Activated naive CD8-positive, alpha-beta T cell treated with anti-CD3 and anti-CD28 coated beads, Interleukin-2, amount 50 U/mL, for 24 hours (primary cell): ENCODE measurements at regions not wholly inside any gene's neighbourhood (a gene's known extent, or its start where the extent isn't known, plus 50 kb on each side); places are given as distances from the start of the nearest gene placed in this dataset.
"Not testable (repeated sequence)": the region's sequence is repeated elsewhere in the genome, so short reads cannot be mapped to it uniquely, and the experiment has no call there.

Experiments
- ATAC-seq: fragments of 150-1000 bp; cut with Tn5 transposase; one replicate; pipeline ENCODE4 v1.10.0; 2021
- DNase-seq: peaks from one replicate; pipeline ENCODE4 v3.0.0; 2021
- H3K27ac Mint-ChIP-seq: one replicate; pipeline ENCODE4 v1.8.0; 2021; ENCODE audit warnings: mild to moderate bottlenecking, mixed read lengths
- H3K27me3 Mint-ChIP-seq: one replicate; pipeline ENCODE4 v1.8.0; 2021; ENCODE audit warnings: mixed read lengths
- H3K36me3 Mint-ChIP-seq: one replicate; pipeline ENCODE4 v1.8.0; 2021; ENCODE audit warnings: low read depth, mixed read lengths
- H3K4me1 Mint-ChIP-seq: one replicate; pipeline ENCODE4 v1.8.0; 2021; ENCODE audit warnings: mixed read lengths
- H3K4me3 Mint-ChIP-seq: one replicate; pipeline ENCODE4 v1.8.0; 2021; ENCODE audit warnings: mild to moderate bottlenecking, moderate library complexity, mixed read lengths
- H3K9me3 Mint-ChIP-seq: one replicate; pipeline ENCODE4 v1.8.0; 2021; ENCODE audit warnings: mixed read lengths

DNA sequence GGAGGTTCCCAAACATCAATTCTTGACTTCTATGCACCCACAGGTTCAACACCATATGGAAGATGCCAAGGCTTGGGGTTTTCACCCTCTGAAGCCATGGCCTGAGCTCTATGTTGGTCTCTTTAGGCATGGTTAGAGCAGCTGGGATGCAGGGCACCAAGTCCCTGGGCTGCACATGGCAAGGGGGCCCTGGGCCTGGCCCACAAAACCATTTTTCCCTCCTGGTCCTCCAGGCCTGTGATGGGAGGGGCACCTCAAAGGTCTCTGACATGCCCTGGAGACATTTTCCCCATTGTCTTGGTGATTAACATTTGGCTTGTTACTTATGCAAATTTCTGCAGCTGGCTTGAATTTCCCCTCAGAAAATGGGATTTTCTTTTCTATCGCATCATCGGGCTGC is 480.5 kb upstream of the IRAK1BP1 start:
- H3K9me3 Mint-ChIP-seq = peaks cover 45% of the 10 kb centered on the region
- H3K27ac Mint-ChIP-seq, H3K36me3 Mint-ChIP-seq, H3K4me1 Mint-ChIP-seq, ATAC-seq, H3K27me3 Mint-ChIP-seq, H3K4me3 Mint-ChIP-seq, DNase-seq: not testable (repeated sequence)

DNA sequence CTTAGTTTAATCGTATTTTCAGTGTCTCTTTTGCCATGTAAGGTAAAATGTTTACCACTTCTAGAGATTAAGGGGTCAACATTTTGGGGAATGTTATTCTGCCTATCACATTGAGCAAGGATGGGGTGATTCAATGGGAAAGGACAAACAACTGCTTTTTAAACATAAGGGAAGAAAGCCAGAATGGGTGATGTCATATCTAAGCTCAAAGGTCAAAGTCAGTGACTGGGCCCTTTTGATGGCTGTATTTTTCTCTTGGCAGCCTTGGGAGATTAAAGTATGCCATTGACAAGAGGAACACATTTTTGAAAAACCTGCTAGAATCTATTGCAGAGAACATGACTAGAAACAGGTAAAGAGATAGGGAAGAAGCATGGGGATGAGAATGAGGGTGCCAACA is 477.3 kb upstream of the IRAK1BP1 start:
- peaks cover 42% of the 10 kb centered on the region for H3K9me3 Mint-ChIP-seq
- no peak for DNase-seq
- no peak for ATAC-seq
- no peak overlapping the region for H3K4me3 Mint-ChIP-seq
- H3K27ac Mint-ChIP-seq = no peak overlapping the region
- H3K4me1 Mint-ChIP-seq = no peaks in the 10 kb centered on the region
- H3K36me3 Mint-ChIP-seq = no peaks in the 10 kb centered on the region
- H3K27me3 Mint-ChIP-seq = no peaks in the 10 kb centered on the region

DNA sequence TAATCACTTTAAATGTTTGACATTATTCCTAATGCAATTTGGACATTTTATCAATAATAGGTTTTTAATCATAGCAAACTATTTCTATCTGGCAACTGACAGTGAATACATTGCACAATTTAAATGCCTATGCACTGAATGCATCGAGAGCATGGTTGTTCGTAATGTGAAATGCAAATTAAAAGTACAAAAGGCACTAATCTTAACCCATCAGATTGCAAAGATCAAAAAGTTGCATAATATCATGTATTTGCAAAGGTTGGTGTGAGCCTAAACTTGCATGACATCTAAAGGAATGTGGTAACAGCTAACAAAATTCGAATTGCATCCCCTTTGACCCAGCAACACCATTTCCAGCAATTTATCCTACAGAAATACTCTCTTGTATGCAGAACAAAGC is 469.9 kb upstream of the IRAK1BP1 start:
- Mint-ChIP-seq H3K4me1 (no peaks in the 10 kb centered on the region), H3K36me3 (no peaks in the 10 kb centered on the region), H3K4me3 (no peak overlapping the region), H3K27ac (no peak overlapping the region), H3K27me3 (no peaks in the 10 kb centered on the region), H3K9me3 (peaks cover 12% of the 10 kb centered on the region)
- DNase-seq (no peak), ATAC-seq (no peak)

DNA sequence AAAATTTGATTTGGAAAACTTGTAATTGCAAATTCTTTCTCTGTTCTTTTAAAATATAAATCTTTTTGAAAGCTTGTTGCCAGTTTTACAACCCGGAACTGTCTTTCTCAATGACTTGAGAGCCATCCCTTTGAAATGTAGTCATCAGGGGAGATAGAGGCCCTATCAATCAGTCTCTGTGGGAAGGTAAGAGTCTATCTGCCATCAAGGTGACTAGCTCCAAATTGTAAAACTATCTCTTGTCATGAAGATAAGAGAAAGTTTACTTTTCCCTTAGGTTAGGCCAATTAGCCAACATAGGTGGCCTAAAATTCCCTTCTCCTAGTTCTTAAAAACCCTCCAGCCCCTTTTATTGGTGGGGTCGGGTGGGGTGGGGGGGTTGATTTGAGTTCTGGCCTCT is 469.1 kb upstream of the IRAK1BP1 start:
- Mint-ChIP-seq H3K4me1 (no peaks in the 10 kb centered on the region), H3K4me3 (no peak overlapping the region), H3K27me3 (no peaks in the 10 kb centered on the region), H3K27ac (no peak overlapping the region), H3K36me3 (no peaks in the 10 kb centered on the region), H3K9me3 (peaks cover 14% of the 10 kb centered on the region)
- DNase-seq (no peak), ATAC-seq (no peak)

DNA sequence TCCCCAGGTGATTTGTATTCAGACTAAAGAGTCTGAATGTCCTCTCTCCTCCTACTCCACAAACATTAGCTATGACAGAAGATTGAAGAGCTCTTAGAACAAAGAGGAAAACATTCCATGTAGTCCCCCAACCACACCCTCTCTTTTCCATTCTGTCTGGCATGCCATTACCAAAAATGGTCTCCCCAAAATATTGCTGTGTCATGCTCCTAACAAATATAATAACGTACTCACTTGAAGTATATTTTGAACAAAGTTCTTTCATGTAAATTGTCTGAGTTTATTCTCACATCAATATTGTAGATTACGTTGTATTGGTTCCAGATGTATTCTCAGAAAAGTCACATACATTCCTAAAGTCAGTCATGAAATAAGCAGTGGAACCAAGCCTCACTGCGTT is 467.3 kb upstream of the IRAK1BP1 start:
- Mint-ChIP-seq H3K4me3 (no peak overlapping the region), H3K27me3 (no peaks in the 10 kb centered on the region), H3K36me3 (no peaks in the 10 kb centered on the region), H3K4me1 (no peaks in the 10 kb centered on the region), H3K9me3 (peaks cover 16% of the 10 kb centered on the region), H3K27ac (no peak overlapping the region)
- DNase-seq (no peak), ATAC-seq (no peak)

DNA sequence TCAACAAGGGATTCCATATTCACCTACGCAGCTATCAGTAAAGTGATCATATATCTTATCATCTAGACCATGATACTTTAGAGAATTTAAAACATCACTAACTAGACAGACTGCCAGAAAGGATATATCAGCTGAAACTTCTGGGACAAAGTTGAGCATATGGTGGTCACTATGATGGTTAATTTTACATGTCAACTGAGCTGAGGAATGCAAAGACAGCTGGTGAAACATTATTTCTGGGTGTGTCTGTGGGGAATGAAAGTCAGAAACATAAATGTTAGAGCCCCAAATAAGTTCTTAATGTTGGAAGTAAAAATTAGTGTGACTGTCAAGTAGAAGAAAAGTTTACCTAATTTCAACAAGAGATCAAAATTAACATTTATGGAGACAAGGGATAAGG is 440.0 kb upstream of the IRAK1BP1 start:
- Mint-ChIP-seq H3K4me1 (no peaks in the 10 kb centered on the region), H3K9me3 (peaks cover 8% of the 10 kb centered on the region), H3K27ac (no peak overlapping the region), H3K36me3 (no peaks in the 10 kb centered on the region), H3K4me3 (no peak overlapping the region), H3K27me3 (no peaks in the 10 kb centered on the region)
- ATAC-seq (no peak), DNase-seq (no peak)

DNA sequence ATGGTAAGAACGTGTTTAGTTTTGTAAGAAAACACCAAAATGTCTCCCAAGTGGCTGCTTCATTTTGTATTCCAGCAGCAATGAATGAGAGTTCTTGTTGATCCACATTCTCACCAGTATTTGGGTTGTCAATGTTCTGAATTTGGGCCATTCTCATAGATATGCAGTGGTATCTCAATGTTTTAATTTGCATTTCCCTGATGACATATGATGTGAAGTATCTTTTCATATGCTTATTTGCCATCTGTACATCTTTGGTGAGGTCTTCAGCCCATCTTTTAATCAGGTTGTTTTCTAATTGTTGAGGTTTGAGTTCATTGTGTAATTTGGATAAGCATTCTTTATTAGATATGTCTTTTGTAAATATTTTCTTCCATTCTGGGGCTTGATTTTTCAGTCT is 436.8 kb upstream of the IRAK1BP1 start:
- ATAC-seq (no peak), DNase-seq (no peak)
- Mint-ChIP-seq H3K27me3 (no peaks in the 10 kb centered on the region), H3K36me3 (no peaks in the 10 kb centered on the region), H3K4me3 (no peak overlapping the region), H3K9me3 (no peaks in the 10 kb centered on the region), H3K27ac (no peak overlapping the region), H3K4me1 (no peaks in the 10 kb centered on the region)

DNA sequence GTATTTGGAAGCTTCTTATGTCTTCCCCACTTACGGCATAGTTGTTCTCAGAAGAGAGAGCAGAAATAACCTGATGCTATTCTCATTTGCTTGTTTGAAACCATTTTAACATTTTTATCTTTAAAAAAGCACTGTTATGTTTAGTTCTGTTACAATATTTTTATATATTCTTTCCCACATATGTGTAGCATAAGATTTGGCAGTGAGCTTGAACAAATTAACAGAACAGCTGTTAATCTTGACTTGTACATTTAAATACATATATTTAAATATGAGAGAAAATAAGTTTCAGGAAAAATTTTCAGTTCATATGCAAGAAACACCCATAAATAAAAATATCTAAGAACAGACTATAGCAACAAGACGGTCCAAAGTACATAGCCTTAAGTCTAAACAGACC is 431.7 kb upstream of the IRAK1BP1 start:
- H3K4me3 Mint-ChIP-seq = no peak overlapping the region
- no peaks in the 10 kb centered on the region for H3K27me3 Mint-ChIP-seq
- no peaks in the 10 kb centered on the region for H3K36me3 Mint-ChIP-seq
- H3K27ac Mint-ChIP-seq = no peak overlapping the region
- no peak for DNase-seq
- ATAC-seq = no peak
- no peaks in the 10 kb centered on the region for H3K4me1 Mint-ChIP-seq
- no peaks in the 10 kb centered on the region for H3K9me3 Mint-ChIP-seq

DNA sequence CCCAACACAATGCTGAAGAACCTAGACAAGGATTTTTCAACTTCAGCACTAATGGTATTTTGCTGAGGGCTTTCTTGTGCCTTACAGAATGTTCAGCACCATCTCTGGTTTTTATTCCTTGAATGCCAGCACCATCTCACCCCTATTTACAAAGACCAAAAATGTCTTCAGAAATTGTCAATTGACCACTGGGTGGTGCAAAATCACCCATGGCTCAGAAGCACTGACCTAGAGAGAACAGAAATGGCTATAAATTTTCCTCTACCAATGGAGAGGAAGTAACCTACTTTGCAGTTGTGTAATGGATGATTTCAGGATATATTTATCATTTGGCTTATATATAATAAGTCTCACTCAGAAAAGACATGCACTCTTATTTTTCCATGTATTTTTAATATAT is 431.0 kb upstream of the IRAK1BP1 start:
- H3K4me1 Mint-ChIP-seq = no peaks in the 10 kb centered on the region
- H3K36me3 Mint-ChIP-seq = no peaks in the 10 kb centered on the region
- DNase-seq = no peak
- no peaks in the 10 kb centered on the region for H3K9me3 Mint-ChIP-seq
- ATAC-seq = no peak
- H3K27me3 Mint-ChIP-seq = no peaks in the 10 kb centered on the region
- H3K27ac Mint-ChIP-seq = no peak overlapping the region
- H3K4me3 Mint-ChIP-seq = no peak overlapping the region

DNA sequence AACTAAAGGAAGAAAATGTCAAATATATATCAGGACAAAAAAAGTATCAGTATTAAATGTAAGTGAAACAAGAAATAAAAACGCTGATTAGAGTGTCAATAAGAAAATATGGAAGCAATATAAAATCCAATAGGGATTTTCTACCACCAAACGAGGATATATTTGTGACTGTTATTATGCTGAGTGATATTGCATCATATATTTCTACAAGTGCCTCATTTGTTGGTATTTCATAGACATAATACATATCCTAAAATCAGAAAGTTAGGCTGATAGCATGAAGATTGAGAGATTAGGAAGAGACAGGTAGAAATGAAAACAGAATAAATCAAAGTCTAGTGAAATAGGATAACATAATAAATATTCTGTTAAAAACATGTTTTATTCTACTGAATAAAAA is 429.2 kb upstream of the IRAK1BP1 start:
- Mint-ChIP-seq H3K27ac (no peak overlapping the region), H3K36me3 (no peaks in the 10 kb centered on the region), H3K27me3 (no peaks in the 10 kb centered on the region), H3K9me3 (no peaks in the 10 kb centered on the region), H3K4me1 (no peaks in the 10 kb centered on the region), H3K4me3 (no peak overlapping the region)
- ATAC-seq = no peak
- DNase-seq = no peak

DNA sequence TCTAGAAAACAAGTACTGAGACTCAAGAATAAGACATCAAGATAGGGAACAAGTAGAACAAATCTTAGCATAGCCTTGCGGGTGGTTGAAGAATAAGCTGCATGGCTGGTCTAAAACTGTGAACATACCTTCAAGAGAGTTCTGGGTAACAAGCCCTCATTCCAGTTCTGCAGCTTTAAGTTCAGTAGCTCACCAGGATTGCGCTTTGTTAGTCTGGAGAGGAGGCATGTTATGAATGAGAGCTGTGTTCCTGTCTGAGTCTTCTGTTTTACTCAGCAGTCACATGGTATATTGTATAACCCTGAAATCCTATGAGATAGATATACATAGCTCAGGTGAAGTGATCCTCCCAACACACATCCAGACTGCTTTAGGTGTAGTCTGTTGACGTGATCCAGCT is 406.6 kb upstream of the IRAK1BP1 start:
- H3K27ac Mint-ChIP-seq = no peak overlapping the region
- no peak overlapping the region for H3K4me3 Mint-ChIP-seq
- H3K27me3 Mint-ChIP-seq = peaks cover 2% of the 10 kb centered on the region
- no peaks in the 10 kb centered on the region for H3K36me3 Mint-ChIP-seq
- peaks cover 14% of the 10 kb centered on the region for H3K9me3 Mint-ChIP-seq
- DNase-seq = no peak
- ATAC-seq = no peak
- no peaks in the 10 kb centered on the region for H3K4me1 Mint-ChIP-seq

DNA sequence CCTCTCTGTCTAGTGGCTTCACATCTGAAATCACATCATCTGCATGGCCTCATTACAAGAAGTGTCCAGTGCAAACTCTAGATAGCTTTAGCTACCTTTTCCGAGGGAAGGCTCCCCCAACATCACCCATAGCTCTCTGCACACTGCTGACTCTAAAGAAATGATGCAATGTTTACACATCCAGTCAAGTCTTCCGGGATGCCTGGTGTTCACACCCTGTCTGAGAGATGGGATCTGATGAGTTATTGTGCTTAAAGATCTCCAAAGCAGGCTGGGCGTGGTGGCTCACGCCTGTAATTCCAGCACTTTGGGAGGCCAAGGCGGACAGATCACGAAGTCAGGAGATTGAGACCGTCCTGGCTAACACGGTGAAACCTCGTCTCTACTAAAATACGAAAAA is 404.6 kb upstream of the IRAK1BP1 start:
- H3K9me3 Mint-ChIP-seq = peaks cover 6% of the 10 kb centered on the region
- no peak overlapping the region for H3K27ac Mint-ChIP-seq
- no peaks in the 10 kb centered on the region for H3K4me1 Mint-ChIP-seq
- DNase-seq = no peak
- H3K36me3 Mint-ChIP-seq = no peaks in the 10 kb centered on the region
- no peak for ATAC-seq
- peaks cover 2% of the 10 kb centered on the region for H3K27me3 Mint-ChIP-seq
- H3K4me3 Mint-ChIP-seq = no peak overlapping the region

DNA sequence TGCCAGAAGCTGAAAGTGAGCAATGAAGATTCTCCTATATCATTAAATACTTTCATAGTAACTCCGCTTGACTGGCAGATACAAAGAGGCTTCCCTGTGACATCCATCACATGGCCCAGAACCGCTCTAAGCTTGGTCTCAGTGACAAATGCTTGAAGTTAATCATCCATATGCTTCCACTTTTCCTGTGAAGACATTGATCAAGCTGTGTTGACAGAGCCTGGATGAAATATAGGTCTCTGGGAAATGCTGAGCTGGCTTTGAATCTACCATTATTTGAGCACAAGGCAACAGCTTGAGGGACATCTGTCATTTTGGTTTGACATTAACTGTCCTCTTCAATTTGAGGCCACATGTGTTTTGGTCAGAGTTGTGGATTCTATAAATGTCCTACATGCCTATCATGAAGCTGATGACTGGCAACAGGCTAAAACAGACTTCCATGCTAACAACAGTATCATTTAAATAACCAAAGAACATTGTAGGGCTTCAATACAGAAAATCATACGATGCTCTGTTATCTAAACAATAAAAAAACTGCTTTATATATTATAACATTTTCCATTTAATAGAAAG is 402.2 kb upstream of the IRAK1BP1 start:
- no peak overlapping the region for H3K4me3 Mint-ChIP-seq
- ATAC-seq (no peak), DNase-seq (no peak)
- H3K36me3 Mint-ChIP-seq = no peaks in the 10 kb centered on the region
- H3K27ac Mint-ChIP-seq = no peak overlapping the region
- H3K27me3 Mint-ChIP-seq = peaks cover 2% of the 10 kb centered on the region
- no peaks in the 10 kb centered on the region for H3K9me3 Mint-ChIP-seq
- H3K4me1 Mint-ChIP-seq = no peaks in the 10 kb centered on the region

DNA sequence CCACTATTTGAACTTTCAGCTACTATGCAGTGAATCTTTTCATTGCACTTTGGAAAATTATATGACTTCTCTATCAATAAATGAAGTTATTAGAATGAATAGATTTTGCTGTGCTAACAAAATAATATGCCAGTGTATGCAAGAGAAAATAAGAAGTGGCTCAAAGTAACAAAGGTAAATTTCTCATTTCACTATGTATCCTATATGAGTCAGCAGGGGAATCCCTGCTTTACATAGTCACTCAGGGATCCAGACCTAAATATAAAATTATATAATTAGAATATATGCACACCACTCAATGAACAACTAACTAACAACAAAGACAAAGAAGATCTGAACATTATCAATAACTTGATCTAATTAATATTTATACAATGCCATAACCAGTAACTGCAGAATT is 390.8 kb upstream of the IRAK1BP1 start:
- H3K36me3 Mint-ChIP-seq = no peaks in the 10 kb centered on the region
- DNase-seq (no peak), ATAC-seq (no peak)
- peaks cover 3% of the 10 kb centered on the region for H3K9me3 Mint-ChIP-seq
- no peak overlapping the region for H3K27ac Mint-ChIP-seq
- H3K4me3 Mint-ChIP-seq = no peak overlapping the region
- H3K4me1 Mint-ChIP-seq = no peaks in the 10 kb centered on the region
- H3K27me3 Mint-ChIP-seq = no peaks in the 10 kb centered on the region

DNA sequence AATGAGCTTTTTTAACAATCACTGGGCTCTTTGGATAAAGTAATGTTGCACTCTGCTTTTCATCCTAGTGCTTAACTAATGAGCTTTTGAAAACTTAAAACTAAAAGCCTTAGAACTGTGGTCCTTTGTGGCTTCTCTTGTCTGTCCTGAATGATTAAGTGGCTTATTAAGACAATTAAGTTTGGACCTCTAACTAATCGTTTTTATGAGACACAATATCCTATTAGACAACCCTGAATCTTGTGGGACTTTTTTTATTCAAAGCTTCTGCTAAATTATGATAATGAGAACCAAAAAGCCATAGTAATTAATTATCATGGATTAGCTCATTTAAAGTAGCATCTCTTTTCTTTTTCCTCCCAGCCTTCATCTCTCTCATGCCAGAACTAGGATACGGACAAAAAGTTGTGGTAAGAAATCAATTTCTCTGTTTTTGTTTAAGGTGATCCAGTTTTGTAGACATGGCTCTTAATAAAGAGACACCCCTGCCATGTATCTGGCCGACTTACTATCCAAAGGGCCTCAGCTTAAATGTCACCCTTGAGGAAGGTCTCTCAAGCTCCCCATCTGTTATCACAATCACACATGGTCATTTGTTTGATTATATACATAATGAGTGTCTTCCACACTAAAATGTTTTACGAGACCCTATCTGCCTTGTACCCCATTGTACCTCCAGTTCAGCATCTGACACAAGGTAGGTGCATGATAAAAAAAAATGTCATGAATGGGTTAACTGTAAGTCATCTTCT is 384.4 kb upstream of the IRAK1BP1 start:
- no peaks in the 10 kb centered on the region for H3K36me3 Mint-ChIP-seq
- DNase-seq (no peak), ATAC-seq (no peak)
- H3K9me3 Mint-ChIP-seq = no peaks in the 10 kb centered on the region
- no peak overlapping the region for H3K4me3 Mint-ChIP-seq
- no peaks in the 10 kb centered on the region for H3K27me3 Mint-ChIP-seq
- no peaks in the 10 kb centered on the region for H3K4me1 Mint-ChIP-seq
- no peak overlapping the region for H3K27ac Mint-ChIP-seq
